Neural crest cell (in vitro differentiated cells): ENCODE measurements at regions not wholly inside any gene's neighbourhood (a gene's known extent, or its start where the extent isn't known, plus 50 kb on each side); places are given as distances from the start of the nearest gene placed in this dataset.

Source experiments
- DNase-seq: peaks from one replicate; pipeline ENCODE4 v3.0.0; 2021; ENCODE audit warnings: low read depth, mixed read lengths, low spot score
- H3K27ac Mint-ChIP-seq: one replicate; pipeline ENCODE4 v1.8.0; 2021; ENCODE audit warnings: mild to moderate bottlenecking, mixed read lengths; ENCODE audit not compliant: unreplicated experiment
- H3K27me3 Mint-ChIP-seq: 2 replicates; pipeline ENCODE4 v1.8.0; 2021; ENCODE audit warnings: low read depth, mild to moderate bottlenecking, mixed read lengths
- H3K36me3 Mint-ChIP-seq: 2 replicates; pipeline ENCODE4 v1.8.0; 2021; ENCODE audit warnings: low read depth, mild to moderate bottlenecking, mixed read lengths
- H3K4me1 Mint-ChIP-seq: 2 replicates; pipeline ENCODE4 v1.8.0; 2021; ENCODE audit warnings: mixed read lengths
- H3K4me3 Mint-ChIP-seq: one replicate; pipeline ENCODE4 v1.8.0; 2021; ENCODE audit warnings: mild to moderate bottlenecking, mixed read lengths
- H3K9me3 Mint-ChIP-seq: 2 replicates; pipeline ENCODE4 v1.8.0; 2021; ENCODE audit warnings: mixed read lengths
- TF ChIP-seq, protein P1 (sequence below): fragments of 200-600 bp; sonication (generic); conservative IDR thresholded peaks from 2 replicates; pipeline ENCODE4 v1.5.0; 2021; ENCODE audit warnings: antibody characterized with exemption, mild to moderate bottlenecking

DNA sequence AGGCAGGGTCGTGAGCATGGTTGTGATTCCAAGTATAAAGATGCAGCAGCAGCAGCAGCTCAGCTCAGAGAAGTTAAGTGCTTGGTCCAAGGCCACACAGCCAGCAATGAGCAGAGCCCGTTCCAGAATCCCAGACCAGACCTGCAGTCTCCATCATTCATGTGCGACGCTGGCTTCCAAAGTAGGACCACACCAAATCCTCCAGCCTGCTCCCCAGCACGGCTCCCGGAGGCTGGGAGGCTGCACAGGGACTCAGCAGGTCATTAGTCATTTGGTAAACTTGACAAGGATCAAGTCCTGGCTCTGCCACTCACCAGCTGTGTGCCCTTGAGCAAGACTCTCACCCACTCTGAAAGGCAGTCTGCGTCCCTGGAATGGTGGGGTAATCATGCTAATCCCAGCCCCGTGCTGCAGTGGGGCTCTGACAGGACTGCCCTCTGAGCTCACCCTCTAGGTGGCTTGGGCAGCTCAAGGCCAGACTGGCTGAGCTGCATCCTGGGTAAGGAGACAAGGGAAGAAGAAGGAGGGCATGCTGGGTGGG lies 95.1 kb upstream of the TMEM132E start:
- no peak overlapping the region for H3K27ac Mint-ChIP-seq
- no peak overlapping the region for H3K4me3 Mint-ChIP-seq
- H3K9me3 Mint-ChIP-seq, result no peaks in the 10 kb centered on the region
- peaks cover 1% of the 10 kb centered on the region for H3K4me1 Mint-ChIP-seq
- H3K27me3 Mint-ChIP-seq, result peaks cover 48% of the 10 kb centered on the region
- TF ChIP-seq, protein P1, sequence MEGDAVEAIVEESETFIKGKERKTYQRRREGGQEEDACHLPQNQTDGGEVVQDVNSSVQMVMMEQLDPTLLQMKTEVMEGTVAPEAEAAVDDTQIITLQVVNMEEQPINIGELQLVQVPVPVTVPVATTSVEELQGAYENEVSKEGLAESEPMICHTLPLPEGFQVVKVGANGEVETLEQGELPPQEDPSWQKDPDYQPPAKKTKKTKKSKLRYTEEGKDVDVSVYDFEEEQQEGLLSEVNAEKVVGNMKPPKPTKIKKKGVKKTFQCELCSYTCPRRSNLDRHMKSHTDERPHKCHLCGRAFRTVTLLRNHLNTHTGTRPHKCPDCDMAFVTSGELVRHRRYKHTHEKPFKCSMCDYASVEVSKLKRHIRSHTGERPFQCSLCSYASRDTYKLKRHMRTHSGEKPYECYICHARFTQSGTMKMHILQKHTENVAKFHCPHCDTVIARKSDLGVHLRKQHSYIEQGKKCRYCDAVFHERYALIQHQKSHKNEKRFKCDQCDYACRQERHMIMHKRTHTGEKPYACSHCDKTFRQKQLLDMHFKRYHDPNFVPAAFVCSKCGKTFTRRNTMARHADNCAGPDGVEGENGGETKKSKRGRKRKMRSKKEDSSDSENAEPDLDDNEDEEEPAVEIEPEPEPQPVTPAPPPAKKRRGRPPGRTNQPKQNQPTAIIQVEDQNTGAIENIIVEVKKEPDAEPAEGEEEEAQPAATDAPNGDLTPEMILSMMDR, result no peak
- no peaks in the 10 kb centered on the region for H3K36me3 Mint-ChIP-seq
- no peak for DNase-seq

DNA sequence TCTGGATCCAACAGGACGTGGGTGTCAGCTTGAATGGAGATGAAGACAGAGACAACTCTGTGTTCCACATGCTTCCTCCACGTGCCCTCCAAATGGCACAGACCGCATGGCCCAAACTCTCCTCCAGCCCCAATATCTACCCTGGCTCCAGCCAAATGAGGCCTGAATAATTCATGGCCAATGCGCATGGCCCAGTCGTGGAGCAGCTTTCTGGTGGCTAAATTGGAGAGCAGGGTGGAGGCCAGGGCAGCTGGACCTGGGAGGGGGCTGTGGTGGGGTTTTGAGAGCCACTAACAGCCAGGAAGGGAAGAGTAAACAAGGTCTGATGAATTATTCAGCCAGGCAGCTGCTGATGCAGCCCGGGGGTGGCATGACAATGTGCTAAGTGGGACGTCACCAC lies 96.7 kb upstream of the TMEM132E start:
- Mint-ChIP-seq H3K27me3 (peaks cover 33% of the 10 kb centered on the region), H3K27ac (no peak overlapping the region), H3K36me3 (no peaks in the 10 kb centered on the region), H3K4me1 (peaks cover 8% of the 10 kb centered on the region), H3K4me3 (no peak overlapping the region), H3K9me3 (no peaks in the 10 kb centered on the region)
- no peak for DNase-seq
- TF ChIP-seq, protein P1, result no peak

DNA sequence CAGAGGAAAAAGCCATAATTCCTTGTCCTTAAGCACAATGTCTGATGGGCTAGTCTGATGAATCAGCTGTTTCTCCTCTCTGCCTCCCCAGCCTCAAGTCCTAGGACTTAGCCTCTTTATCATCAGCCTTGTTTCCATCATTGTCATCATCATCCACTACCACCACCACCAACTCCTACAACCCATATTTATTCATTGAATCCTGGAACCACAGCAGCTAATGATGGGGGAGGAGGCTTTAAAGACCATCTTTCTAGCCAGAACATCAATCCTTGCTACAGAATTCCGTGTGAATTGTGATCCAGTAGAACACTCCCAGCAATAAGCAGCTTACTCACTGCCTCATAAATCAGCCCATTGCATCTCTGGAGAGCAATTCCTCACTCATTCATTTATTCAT lies 97.6 kb upstream of the TMEM132E start:
- Mint-ChIP-seq H3K27ac (no peak overlapping the region), H3K27me3 (peaks cover 23% of the 10 kb centered on the region), H3K4me3 (no peak overlapping the region), H3K4me1 (peaks cover 9% of the 10 kb centered on the region), H3K9me3 (no peaks in the 10 kb centered on the region), H3K36me3 (no peaks in the 10 kb centered on the region)
- no peak for DNase-seq
- TF ChIP-seq, protein P1, result no peak

DNA sequence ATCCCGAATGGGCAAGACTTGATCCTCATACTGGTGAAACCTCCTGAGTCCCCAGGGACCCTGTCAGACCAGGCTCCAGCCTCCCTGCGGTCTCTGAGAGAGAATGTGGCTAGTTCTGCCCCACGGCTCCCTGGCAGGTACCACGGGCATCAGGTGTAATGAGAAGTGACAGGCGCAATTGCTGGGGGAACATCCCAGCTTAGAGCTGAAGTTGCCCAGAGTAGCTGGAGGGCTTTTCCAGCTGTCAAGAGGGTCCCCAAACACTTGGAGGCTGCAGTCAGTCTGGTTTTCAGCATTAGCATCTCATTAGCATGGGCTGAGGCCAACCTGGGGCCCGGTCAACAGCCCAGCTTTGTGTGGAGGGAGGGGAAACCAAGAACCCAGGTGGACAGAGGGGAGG lies 100.0 kb upstream of the TMEM132E start:
- Mint-ChIP-seq H3K9me3 (no peaks in the 10 kb centered on the region), H3K4me1 (peaks cover 24% of the 10 kb centered on the region), H3K27ac (no peak overlapping the region), H3K27me3 (peaks cover 3% of the 10 kb centered on the region), H3K4me3 (no peak overlapping the region), H3K36me3 (no peaks in the 10 kb centered on the region)
- TF ChIP-seq, protein P1, result no peak
- DNase-seq, result no peak

DNA sequence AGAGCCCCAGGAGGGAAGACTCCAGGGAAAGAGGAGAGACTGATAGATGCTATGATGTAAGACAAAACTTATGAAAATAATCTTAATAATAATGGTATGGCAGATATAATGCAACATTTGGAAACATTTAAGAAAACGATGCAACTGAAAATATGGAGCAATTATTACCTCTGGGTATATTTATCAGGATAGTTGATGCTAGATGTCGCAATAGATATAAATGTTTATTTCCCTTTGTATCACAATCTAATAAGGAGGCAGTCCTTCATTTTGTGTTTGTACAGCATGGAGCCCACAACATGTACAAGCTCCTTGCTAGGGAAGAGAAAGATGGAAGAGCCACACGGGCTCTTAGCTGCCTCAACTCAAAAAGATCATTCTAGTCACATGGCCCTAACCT lies 101.1 kb upstream of the TMEM132E start:
- Mint-ChIP-seq H3K27ac (no peak overlapping the region), H3K27me3 (peaks cover 3% of the 10 kb centered on the region), H3K36me3 (no peaks in the 10 kb centered on the region), H3K9me3 (no peaks in the 10 kb centered on the region), H3K4me1 (peaks cover 24% of the 10 kb centered on the region), H3K4me3 (no peak overlapping the region)
- DNase-seq, result no peak
- TF ChIP-seq, protein P1, result no peak

DNA sequence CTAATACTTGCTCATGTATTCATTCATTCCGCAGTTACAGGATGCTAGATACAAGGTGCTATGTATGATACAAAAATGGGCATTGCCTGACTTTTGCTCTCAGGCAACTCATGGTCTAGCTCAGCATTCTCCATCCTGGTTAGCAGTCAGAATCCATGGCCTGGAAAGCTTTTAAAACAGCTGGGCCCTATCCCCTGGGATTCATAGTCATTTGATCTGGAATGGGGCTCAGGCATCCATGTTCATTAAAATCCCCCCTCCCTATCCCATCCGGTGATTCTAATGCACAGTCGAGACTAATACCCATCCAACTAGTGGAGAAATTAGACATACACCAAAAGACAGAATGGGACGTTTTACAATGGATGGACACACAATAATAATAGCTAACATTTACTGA lies 104.1 kb upstream of the TMEM132E start:
- no peak for DNase-seq
- Mint-ChIP-seq H3K9me3 (no peaks in the 10 kb centered on the region), H3K27me3 (peaks cover 11% of the 10 kb centered on the region), H3K27ac (no peak overlapping the region), H3K36me3 (no peaks in the 10 kb centered on the region), H3K4me3 (no peak overlapping the region), H3K4me1 (peaks cover 24% of the 10 kb centered on the region)
- TF ChIP-seq, protein P1, result no peak
